Testis (tissue), 2 donors: ENCODE measurements at regions not wholly inside any gene's neighbourhood (a gene's known extent, or its start where the extent isn't known, plus 50 kb on each side); places are given as distances from the start of the nearest gene placed in this dataset.

Source experiments
- POLR2A ChIP-seq: fragments of 450-650 bp; IDR thresholded peaks from one replicate; pipeline ENCODE4 v1.6.1; 2017; ENCODE audit warnings: antibody characterized with exemption, mild to moderate bottlenecking, moderate library complexity
- TF ChIP-seq, protein P1 (sequence below), 3 experiments: fragments of 450-650 bp in 2 of 3; fragments of 200-600 bp in 1 of 3; sonication (generic) in 1 of 3; IDR thresholded peaks; one replicate each; pipeline ENCODE4 v1.5.1; 2016 to 2019; ENCODE audit warnings: antibody characterized with exemption in 3 of 3, mild to moderate bottlenecking in 2 of 3, moderate library complexity in 1 of 3

DNA sequence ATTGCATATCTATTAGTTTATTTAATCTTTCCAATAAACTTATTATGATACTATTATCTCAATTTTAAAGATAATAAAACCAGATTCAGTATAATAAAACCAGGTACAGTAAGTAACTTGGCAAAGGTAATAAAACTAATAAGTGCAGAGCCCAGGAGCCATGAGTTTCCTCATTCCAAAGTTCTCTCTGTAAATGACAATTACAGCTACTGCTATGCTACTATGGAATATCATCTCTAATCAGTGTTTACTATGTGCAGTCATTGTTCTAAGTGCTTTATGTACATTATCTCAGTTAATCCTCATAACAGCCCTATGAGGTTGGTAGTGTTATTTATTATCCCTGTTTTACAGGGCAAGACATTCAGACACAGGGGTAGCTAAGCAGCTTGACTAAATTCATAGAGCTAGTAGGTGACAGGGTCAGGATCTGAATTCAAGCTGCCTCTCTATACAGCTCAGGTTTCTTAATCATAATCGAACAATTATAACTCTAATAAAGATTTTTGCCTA lies 285.0 kb upstream of the PITX2 start:
- TF ChIP-seq, protein P1, sequence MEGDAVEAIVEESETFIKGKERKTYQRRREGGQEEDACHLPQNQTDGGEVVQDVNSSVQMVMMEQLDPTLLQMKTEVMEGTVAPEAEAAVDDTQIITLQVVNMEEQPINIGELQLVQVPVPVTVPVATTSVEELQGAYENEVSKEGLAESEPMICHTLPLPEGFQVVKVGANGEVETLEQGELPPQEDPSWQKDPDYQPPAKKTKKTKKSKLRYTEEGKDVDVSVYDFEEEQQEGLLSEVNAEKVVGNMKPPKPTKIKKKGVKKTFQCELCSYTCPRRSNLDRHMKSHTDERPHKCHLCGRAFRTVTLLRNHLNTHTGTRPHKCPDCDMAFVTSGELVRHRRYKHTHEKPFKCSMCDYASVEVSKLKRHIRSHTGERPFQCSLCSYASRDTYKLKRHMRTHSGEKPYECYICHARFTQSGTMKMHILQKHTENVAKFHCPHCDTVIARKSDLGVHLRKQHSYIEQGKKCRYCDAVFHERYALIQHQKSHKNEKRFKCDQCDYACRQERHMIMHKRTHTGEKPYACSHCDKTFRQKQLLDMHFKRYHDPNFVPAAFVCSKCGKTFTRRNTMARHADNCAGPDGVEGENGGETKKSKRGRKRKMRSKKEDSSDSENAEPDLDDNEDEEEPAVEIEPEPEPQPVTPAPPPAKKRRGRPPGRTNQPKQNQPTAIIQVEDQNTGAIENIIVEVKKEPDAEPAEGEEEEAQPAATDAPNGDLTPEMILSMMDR (IDR thresholded peaks at IDR 0.05): no peak
- TF ChIP-seq POLR2A: no peak
